OCI-LY7 (cell line): ENCODE measurements at regions not wholly inside any gene's neighbourhood (a gene's known extent, or its start where the extent isn't known, plus 50 kb on each side); places are given as distances from the start of the nearest gene placed in this dataset.

ENCODE experiments used
- BruUV-seq: library from RNA; stranded (reverse); fragments of 400-500 nt; replicated peaks from 2 replicates; lab custom pipeline; 2021; lab: Mats Ljungman, UMichigan
- CTCF ChIA-PET: fragments of 300-600 bp; sonication (Branson Sonifier 250); formaldehyde crosslinking; loops from one replicate; lab custom pipeline; 2022; ENCODE audit warnings: antibody characterized with exemption; ENCODE audit not compliant: unreplicated experiment; lab: Charles Lee
- POLR2A ChIA-PET: fragments of 300-600 bp; sonication (Branson Sonifier 250); formaldehyde crosslinking; loops from one replicate; lab custom pipeline; 2022; ENCODE audit warnings: antibody characterized with exemption; lab: Charles Lee
- DNase-seq: peaks from one replicate; pipeline ENCODE4 v3.0.0-alpha.2; 2015; ENCODE audit warnings: low spot score
- H2AFZ ChIP-seq: fragments of 200-600 bp; sonication (generic), shearing (Covaris generic); 2 replicates; pipeline ENCODE4 v1.6.1; 2014; ENCODE audit warnings: mild to moderate bottlenecking, antibody characterized with exemption, low read length, moderate library complexity
- H3K27ac ChIP-seq: fragments of 200-600 bp; sonication (generic); 2 replicates; pipeline ENCODE4 v1.5.1; 2014; ENCODE audit warnings: mixed run types, low read depth, mild to moderate bottlenecking, moderate library complexity, low read length, inconsistent platforms; ENCODE audit not compliant: poor library complexity, severe bottlenecking
- H3K36me3 ChIP-seq: fragments of 200-600 bp; sonication (generic); 2 replicates; pipeline ENCODE4 v1.6.1; 2014; ENCODE audit warnings: mild to moderate bottlenecking, antibody characterized with exemption, low read length, moderate library complexity, mixed read lengths; ENCODE audit not compliant: insufficient read depth
- H3K4me1 ChIP-seq: fragments of 200-600 bp; sonication (generic); 2 replicates; pipeline ENCODE4 v1.5.1; 2014; ENCODE audit warnings: mild to moderate bottlenecking, low read length; ENCODE audit not compliant: insufficient read depth, poor library complexity, severe bottlenecking
- H3K4me2 ChIP-seq: fragments of 200-600 bp; sonication (generic); 2 replicates; pipeline ENCODE4 v1.6.1; 2014; ENCODE audit warnings: mild to moderate bottlenecking, low read length
- H3K4me3 ChIP-seq: fragments of 200-600 bp; sonication (generic); 2 replicates; pipeline ENCODE4 v1.5.1; 2014; ENCODE audit warnings: mild to moderate bottlenecking, low read depth, low read length; ENCODE audit not compliant: poor library complexity, severe bottlenecking
- H3K79me2 ChIP-seq: fragments of 200-600 bp; sonication (generic); 2 replicates; pipeline ENCODE4 v1.6.1; 2016; ENCODE audit warnings: low read depth, mild to moderate bottlenecking, low read length, moderate library complexity, mixed read lengths; ENCODE audit not compliant: insufficient read depth
- H3K9me2 ChIP-seq: fragments of 200-600 bp; sonication (generic); 2 replicates; pipeline ENCODE4 v1.6.1; 2016; ENCODE audit warnings: mild to moderate bottlenecking, low read length, mixed read lengths; ENCODE audit not compliant: insufficient read depth
- H3K9me3 ChIP-seq: fragments of 200-600 bp; sonication (generic); 2 replicates; pipeline ENCODE4 v1.6.1; 2014; ENCODE audit warnings: mild to moderate bottlenecking, mixed run types, low read length, mixed read lengths
- H4K20me1 ChIP-seq: fragments of 200-600 bp; sonication (generic); 2 replicates; pipeline ENCODE4 v1.6.1; 2014; ENCODE audit warnings: mild to moderate bottlenecking, antibody characterized with exemption, low read length, moderate library complexity, mixed read lengths; ENCODE audit not compliant: insufficient read depth
- CTCF ChIP-seq: fragments of 200-600 bp; sonication (generic); conservative IDR thresholded peaks from 2 replicates; pipeline ENCODE4 v1.5.1; 2014; ENCODE audit warnings: mild to moderate bottlenecking, antibody characterized with exemption, low read length, moderate library complexity, mixed read lengths
- EZH2phosphoT487 ChIP-seq: fragments of 200-600 bp; sonication (generic); IDR thresholded peaks from 2 replicates; pipeline ENCODE4 v1.6.1; 2018; ENCODE audit warnings: low read depth, borderline replicate concordance, mild to moderate bottlenecking, mixed run types, antibody characterized with exemption, low read length, moderate library complexity, mixed read lengths
- intact Hi-C: fragments of 100-400 bp; cut with micrococcal nuclease; formaldehyde crosslinking; loops from one replicate; pipeline ENCODE4 v1.10.0; 2022; ENCODE audit not compliant: unreplicated experiment

- POLR2A ChIA-PET: interaction anchor here (0.6 kb wide), 1 partner anchor 307 kb away, joined by 5 read pairs; no protein-coding TSS in a partner anchor
- Histone ChIP-seq H2AFZ (no peak overlapping the region), H3K79me2 (no peaks in the 10 kb centered on the region), H3K9me2 (no peaks in the 10 kb centered on the region), H4K20me1 (no peaks in the 10 kb centered on the region), H3K36me3 (no peaks in the 10 kb centered on the region), H3K27ac (no peak overlapping the region), H3K9me3 (no peaks in the 10 kb centered on the region), H3K4me2 (no peak overlapping the region), H3K4me1 (no peaks in the 10 kb centered on the region), H3K4me3 (no peak overlapping the region)
- BruUV-seq: no TSS peak
- CTCF ChIA-PET: no interaction called here
- no peak for DNase-seq
- intact Hi-C loops: no loop called here
- TF ChIP-seq EZH2phosphoT487: no peak
- no peak for TF ChIP-seq CTCF
These were observed 53.3 kb upstream of the WDR1 start for GRCh38 chr4:10169839-10170387.

DNA sequence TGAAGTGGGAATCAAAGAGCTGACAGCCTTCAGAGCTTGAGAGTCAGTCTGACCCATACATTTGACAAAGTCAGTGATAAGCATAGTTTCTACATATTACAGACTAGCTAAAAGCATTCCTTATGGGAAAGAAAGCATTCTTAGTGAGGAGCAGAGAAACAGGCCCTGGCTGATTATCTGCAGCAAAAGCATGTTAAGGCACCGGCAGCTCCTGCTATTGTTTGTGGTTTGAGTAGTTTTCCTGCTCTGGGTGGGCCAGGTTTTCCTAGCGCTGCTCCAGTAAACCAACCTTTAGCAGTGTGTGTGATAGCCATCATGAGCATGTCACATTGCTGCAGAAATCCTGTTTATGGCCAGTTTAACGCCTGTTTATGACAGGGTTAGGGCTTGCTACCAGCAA is 51.6 kb upstream of the WDR1 start:
- no peaks in the 10 kb centered on the region for H3K9me3 ChIP-seq
- BruUV-seq: no TSS peak
- no peak for DNase-seq
- no peaks in the 10 kb centered on the region for H3K36me3 ChIP-seq
- no peaks in the 10 kb centered on the region for H3K79me2 ChIP-seq
- POLR2A ChIA-PET: interaction anchor here (0.6 to 1.2 kb wide), 2 partner anchors 273 to 292 kb away, joined by 3 read pairs; no protein-coding TSS in a partner anchor
- no peak overlapping the region for H3K4me2 ChIP-seq
- CTCF ChIA-PET: no interaction called here
- H3K4me1 ChIP-seq: no peaks in the 10 kb centered on the region
- TF ChIP-seq EZH2phosphoT487: no peak
- no peak for TF ChIP-seq CTCF
- no peaks in the 10 kb centered on the region for H4K20me1 ChIP-seq
- H3K4me3 ChIP-seq: no peak overlapping the region
- no peak overlapping the region for H3K27ac ChIP-seq
- intact Hi-C loops: no loop called here
- no peaks in the 10 kb centered on the region for H3K9me2 ChIP-seq
- H2AFZ ChIP-seq: no peak overlapping the region

DNA sequence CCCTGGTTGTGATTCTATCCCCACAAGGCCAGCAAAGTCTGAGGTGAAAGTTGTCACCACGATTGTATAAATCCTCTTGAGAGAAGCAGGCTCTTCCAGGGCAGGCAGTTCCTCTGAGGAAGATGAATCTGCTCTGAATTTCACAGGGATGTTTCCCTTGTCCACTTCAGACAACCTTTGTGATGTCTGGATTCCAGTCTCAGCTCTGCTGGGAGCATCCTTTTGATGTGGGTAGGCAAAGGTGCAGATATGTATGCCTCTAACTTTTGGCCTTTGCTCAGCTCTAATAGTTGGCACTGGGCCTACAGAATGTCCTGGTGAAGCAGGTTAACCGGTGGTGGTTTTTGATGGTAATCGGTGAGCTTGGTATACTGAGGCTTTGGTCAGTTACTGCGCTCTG is 50.6 kb upstream of the WDR1 start:
- H3K79me2 ChIP-seq: no peaks in the 10 kb centered on the region
- no peak for TF ChIP-seq EZH2phosphoT487
- no peak for TF ChIP-seq CTCF
- POLR2A ChIA-PET: interaction anchor here (1.2 kb wide), 1 partner anchor 293 kb away, joined by 3 read pairs; no protein-coding TSS in a partner anchor
- no peaks in the 10 kb centered on the region for H3K9me3 ChIP-seq
- no TSS peak for BruUV-seq
- no peaks in the 10 kb centered on the region for H3K4me1 ChIP-seq
- intact Hi-C loops: no loop called here
- H3K9me2 ChIP-seq: no peaks in the 10 kb centered on the region
- no peak overlapping the region for H3K4me3 ChIP-seq
- H2AFZ ChIP-seq: no peak overlapping the region
- no peaks in the 10 kb centered on the region for H3K36me3 ChIP-seq
- CTCF ChIA-PET: no interaction called here
- no peaks in the 10 kb centered on the region for H4K20me1 ChIP-seq
- no peak for DNase-seq
- no peak overlapping the region for H3K4me2 ChIP-seq
- H3K27ac ChIP-seq: no peak overlapping the region
